ENCODE measurements at regions not wholly inside any gene's neighbourhood (a gene's known extent, or its start where the extent isn't known, plus 50 kb on each side); places are given as distances from the start of the nearest gene placed in this dataset.
A peak's percentile ranks its signal among the peaks of the same experiment; 100 is the strongest.

DNA sequence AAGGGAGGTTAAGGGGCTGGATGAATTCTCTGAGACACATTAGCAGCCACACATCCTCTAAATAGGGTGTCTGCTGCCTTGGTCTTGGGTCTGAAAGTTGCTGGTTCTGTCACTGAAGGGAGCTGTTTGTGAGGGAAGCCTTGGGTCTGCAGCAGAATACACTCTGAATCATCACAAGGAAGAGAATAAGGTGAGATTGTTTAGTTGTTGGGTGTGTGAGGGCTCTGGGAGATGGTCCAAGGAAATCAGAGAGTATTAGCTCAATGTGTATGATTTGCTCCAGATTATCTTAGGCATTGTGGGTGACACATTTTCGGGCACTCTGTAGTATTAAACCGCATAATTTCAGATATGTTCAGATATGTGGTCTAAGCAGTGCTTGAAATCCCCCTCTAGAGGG is 548.5 kb downstream of the SLC4A3 start:
- DNase-seq (ENCODE audit: low read depth): no peak

DNA sequence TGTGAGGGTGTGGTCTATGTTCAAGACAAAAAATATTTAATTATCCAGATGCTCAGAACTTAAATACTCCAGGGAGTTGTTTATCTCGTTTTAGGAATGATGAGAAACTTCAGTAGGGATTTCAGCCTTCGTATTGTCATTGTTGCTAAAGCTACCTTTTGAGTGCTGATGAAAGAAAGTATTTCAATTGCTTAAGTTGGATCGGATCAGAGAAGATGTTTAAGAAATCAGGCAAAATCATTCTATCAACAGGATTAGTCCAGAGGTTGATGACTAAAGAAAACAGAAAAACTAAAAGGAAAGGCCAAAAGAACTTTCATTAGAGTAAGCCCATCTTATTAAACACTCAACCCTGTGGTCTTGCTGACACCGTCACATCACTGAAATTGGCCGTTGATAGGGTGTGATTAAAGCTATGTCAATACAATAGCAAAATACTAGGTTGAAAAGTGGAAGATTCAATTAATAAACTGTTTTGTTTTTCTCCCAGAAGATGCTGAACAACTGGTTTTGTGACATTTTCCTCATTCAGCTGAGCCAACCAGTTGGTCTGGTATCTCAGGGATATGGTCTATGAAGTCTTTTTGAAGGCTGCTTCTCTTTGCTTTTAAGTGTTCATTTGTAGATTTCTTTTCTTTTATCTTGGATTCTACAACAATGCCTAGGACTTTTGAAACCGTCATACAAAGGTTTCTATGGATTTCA is 551.7 kb downstream of the SLC4A3 start:
- no peak for DNase-seq (ENCODE audit: low read depth)

DNA sequence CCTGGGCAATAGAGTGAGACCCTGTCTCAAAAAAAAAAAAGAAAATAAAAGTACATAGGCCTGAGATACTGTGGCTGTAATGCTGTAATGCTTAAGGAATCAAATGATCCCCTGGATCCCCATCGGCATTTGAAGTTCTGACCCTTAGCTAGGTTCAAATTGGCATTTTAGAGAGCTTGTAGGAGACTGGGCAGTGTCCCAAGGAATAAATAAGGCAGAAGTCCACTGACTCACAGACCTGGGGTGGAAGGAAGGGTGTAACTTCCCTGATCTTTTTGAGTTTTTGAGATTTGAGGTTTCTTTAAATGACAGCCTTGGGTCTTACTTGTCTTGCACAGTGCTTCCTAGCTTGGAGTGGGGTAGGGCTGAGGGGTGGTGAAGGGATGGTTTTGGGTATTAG is 553.7 kb downstream of the SLC4A3 start:
- DNase-seq (ENCODE audit: low read depth): no peak

DNA sequence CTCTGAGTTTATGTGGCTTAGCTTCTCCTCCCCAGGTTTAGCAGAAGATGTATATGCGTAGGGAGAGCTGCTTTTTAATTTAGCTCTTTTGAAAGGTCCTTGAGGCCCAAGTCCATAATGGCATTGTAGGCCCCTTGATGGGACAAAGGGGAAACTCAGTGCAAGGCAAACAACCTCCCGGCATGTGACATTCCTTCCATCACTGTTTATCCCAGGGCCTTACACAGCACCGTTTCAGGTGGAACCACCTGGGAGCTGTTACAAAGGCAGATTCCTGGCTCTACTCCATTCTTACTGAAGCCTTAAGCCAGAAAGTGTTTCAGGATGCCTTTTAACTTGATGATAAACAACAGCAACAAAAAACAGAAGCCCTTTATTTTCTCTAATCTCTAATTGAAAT is 555.4 kb downstream of the SLC4A3 start:
- no peak for DNase-seq (ENCODE audit: low read depth)

DNA sequence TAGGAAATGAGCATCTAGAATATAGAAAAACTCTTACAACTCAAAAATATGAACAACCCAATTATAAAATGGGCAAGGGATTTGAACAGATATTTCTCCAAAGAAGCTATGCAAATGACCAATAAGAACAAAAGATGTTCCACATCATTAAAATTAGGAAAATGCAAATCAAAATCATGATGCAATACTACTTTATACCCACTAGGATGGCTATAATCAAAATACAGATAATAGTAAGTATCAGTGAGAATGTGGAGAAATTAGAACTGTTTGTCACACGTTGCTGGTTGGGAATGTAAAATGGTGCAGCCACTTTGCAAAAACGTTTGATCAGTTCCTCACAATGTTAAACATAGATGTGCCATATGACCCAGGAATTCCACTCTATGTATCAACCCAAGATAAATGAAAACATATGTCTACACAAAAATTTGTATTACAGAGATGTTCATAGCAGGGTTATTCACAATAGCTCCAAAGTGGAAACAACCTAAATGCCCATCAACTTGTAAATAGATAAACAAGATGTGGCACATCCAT is 558.4 kb downstream of the SLC4A3 start:
- peak; percentile 27 for DNase-seq (ENCODE audit: low read depth)

DNA sequence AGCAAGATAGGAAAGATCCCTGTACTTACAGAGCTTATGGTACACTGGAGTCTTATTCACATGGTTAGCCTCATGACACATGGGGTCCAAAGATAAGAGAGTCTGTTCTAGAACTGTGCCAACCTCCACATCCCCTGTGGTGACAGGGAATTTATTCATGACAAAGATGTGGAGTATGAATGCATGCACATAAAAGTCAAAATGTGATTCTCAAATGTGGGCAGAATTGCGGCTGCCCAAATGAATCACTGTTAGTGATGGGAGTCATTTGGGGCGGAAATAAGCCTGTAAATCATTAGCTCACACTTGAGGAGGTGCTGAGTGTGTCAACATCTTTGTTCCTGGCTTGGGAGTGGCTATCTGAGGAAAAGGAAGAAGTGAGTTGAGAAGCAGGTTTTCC is 560.6 kb downstream of the SLC4A3 start:
- no peak for DNase-seq (ENCODE audit: low read depth)

DNA sequence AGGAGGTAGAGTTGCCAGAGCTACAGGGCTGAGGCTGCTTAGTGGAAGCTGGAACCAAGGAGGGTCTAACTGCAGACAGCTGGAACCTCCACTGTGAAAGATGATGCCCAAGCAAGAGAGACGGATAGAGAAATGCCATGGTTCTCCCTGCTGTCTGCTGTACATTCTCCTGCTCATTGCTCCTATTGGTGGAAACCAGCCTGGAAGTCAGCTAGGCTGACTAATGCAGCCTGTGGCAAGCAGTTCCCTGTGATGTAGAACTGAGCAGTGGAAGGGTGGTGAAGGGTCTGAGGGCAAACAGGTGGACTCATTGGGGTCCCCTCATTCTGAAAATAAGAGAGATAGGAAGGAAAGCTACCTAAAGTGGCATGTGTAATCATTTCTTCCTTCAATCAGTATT is 563.6 kb downstream of the SLC4A3 start:
- no peak for DNase-seq (ENCODE audit: low read depth)

DNA sequence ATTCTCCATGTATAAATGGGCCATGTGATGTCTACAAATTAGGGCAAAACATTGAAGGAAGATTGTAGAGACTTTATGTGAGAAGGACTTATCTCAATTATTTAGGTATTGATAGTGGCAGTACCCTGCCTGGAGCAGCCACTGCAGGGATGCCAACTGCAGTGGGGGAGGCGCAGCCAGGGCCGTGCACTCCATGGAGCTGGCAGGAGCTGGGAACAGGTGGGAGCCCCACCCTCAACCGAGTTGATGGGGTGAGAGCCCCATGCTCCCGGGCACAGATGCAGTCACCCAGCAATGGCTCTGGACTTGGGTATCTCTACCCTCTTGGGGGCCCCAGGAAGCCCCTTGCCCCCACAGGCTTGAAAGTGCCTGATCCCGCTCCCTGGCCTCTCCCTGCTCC is 564.3 kb downstream of the SLC4A3 start:
- no peak for DNase-seq (ENCODE audit: low read depth)

DNA sequence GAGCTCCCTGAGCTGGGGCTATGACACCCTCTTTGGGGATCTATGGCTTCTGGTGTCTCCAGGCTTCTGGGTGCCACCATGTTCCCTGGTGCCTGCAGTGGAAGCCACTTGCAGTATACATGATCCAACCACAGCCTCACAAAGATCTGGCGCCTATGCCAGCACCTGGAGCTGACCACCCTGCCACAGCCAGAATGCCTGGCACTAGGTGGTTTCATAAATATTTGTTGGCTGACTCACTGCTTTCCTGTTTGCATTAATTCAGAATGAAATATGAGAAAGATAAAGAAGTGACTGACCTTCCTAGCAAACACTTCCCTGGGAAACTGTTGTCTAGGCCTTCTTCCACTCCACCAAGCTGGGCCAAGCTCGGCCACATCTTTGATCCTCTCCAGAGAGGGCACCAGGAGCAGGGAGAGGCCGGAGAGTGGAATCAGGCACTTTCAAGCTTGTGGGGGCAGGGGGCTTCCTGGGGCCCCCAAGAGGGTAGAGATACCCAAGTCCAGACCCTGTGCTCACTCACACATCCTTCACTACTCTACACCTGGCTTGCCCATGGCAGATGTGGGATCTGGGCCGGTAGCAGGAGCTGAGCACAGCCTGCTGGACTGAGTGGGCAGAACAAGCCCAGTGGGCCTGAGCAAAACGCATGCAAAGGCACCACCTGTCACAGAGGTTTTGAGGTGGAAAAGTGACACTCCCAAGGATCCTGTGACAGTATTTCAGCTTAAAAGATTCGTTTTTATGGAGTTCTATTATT is 565.7 kb downstream of the SLC4A3 start:
- no peak for DNase-seq (ENCODE audit: low read depth)

DNA sequence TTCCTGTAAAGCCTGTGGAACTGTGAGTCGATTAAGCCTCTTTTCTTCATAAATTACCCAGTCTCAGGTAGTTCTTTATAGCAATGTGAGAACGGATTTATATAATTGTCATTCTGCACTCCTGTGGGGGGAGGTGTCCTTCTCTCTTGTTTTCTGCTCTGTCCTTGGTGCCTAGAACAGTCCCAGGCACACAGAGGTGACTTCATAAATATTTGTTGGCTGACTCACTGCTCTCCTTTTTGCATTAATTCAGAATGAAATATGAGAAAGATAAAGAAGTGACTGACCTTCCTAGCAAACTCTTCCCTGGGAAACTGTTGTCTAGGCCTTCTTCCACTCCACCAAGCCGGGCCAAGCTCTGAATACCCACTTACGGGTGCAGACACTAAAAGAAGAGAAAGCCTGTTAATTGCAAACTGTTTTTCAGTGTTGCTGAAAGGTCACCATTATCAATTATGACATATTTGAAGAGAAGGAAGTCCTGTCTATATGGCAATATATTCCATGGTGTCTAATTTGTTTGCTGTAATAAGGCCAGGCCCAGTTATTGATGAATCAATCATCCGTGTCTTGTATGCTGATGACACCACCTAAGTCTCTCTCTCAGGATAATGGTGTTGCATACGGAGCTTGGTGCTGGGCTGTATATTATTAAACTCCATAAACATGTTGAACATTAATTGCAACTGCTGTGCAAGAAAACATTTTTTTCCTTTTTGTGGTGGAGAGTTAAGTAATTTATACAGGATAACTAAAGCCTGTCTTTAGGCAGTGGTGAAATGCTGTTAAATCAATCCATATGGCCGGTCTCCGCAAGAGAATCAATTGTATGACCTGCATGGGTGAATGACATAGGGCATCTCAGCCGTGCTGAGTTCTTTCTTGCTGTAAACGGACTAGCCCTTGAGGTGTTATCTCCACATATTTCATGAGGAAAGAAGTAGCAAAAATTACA is 567.5 kb downstream of the SLC4A3 start:
- DNase-seq (ENCODE audit: low read depth): no peak

DNA sequence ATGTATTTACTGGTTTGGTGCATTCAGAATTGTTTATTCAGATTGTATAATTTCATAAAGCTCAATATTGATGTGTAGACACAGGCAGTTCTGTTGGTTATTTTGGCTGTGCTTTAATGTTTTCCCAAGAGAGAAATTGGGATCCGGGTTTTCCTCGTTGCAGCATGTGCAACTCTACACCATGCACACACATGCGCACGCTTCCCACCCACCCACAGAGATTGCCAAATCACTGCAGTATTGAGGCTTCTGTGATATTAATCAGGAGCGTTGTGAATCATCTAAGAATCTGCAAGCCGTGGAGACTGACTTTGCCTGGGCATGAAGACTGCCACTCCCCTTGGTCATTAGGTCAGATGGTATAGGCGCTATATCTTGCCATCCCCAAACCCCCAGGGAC is 571.5 kb downstream of the SLC4A3 start:
- peak; percentile 94 for DNase-seq (ENCODE audit: low read depth)

DNA sequence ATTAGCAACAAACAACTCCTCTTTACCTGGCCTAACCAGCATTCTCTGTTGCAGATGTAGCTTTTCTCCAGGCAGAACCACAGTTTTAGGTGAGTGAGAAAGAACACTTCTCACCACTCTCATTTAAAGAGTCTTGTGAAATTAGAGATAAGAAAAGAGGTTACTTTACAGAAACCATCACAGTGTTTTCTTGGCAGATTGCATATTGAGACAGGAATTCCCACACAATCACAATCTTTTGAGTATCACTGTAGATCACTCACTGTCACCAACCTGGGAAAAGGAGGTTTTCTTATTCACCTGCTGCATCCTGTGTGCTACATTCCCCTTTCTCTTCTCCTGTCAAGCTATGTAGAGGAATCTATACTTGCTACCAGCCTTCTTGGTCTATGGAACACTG is 574.6 kb downstream of the SLC4A3 start:
- DNase-seq (ENCODE audit: low read depth): no peak

DNA sequence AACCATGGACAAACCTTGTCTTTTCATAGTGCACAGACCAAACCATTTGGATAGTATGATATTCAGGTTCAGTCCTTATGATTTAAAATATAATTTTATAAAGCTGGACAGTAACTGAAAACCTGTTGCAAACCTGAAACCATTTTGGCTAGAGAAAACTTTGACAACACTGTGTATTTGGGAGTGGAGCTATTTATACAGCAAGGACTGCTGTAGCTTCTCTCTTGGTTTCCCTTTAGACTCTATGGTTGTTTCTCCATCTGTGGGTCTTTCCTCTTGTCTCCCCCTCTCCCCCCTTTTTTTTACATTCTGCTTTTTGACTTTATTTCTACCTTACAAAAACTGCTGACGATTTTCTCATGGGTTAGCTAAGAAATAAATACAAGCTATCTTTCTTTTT is 581.7 kb downstream of the SLC4A3 start:
- DNase-seq (ENCODE audit: low read depth): no peak

DNA sequence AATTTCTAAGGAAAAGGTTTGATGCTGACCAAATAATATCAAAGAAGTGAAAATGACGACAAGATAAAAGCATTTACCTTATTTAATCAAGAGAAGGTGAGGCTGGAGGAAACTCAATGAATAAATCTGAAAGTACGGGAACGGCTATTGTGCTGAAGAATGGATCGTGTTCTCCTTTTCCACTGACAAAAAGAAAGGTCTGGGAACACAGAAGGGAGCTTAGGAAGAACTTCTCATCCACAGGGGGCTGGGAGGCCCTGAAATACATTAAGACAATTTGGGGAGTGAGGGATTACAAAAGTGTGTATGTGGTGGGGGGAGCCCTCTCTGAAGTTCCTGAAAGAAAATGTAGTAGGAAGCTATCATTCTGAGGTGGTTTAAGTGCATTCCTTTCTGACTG is 582.3 kb downstream of the SLC4A3 start:
- DNase-seq (ENCODE audit: low read depth): no peak

DNA sequence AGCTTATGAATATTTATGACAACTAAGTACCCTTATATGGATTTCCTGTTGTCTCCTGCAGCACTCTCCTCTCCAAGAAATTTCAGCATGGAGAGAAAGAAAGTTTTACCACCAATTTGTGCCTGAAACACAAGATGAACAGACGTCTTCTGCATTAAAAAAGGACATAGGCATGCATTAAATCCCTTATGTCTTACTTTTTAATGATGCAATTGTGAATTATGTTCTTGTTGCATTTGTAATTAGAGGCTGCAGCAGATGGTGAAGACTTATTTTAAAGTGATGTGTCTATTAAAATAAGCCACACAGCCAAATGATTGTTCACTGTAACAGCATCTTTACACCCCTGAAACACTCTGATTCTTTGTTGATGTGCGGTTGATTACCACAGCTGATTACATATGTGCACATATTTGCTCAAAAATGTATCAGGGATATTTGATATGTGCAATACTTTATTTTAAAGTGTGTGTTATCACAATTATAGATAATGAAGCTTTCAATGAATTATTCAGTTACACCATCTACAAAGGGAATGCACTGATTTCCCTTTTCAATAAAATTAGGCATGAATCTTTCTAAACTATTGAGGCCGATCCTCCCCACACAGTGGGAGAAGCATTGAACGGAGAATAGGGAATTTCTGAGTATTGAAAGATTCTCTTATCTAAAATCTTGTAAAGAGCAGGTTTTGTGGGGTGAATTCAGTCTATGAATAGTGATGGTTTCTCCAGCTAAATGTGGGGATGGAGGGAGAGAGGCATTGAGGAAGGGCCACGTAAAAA is 585.1 kb downstream of the SLC4A3 start:
- DNase-seq (ENCODE audit: low read depth): no peak

DNA sequence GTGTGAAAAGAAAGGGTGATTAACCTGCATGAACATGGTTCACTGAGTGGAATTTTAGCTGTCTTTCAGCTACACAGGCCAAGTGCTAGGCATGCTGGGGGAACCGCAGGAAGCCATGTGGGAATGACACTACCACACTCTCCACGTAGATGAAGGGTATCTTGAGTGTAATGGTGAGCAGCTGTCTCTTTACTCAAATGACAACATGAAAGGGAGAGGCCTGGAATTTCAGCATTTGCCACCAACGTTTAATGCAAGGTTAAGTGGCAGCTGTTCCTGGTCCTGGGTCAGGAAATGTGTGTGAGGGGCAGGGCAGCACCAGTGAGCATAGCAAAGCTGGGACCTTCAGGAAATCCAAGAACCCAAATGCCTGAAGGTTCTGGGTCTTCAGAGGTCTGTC is 588.4 kb downstream of the SLC4A3 start:
- DNase-seq (ENCODE audit: low read depth): no peak

DNA sequence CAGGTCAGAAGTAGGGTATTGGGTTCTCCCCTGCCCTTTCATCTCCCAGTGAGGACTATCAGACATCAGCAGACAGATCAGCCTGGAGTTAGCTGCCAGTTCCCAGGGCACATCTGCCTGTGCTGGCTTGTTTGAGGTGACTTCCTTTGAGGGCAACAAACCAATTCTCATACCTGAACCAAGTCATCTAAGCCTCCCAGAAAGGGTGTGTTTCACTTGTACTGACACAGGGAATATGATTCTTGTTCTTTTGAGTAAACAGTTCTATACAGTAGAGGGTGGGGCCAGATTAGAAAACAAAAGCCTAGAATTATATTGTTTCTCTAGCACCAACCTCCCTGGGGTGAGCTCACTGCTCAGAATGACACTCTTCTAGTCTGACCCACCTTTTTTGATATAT is 591.9 kb downstream of the SLC4A3 start:
- DNase-seq (ENCODE audit: low read depth): no peak

DNA sequence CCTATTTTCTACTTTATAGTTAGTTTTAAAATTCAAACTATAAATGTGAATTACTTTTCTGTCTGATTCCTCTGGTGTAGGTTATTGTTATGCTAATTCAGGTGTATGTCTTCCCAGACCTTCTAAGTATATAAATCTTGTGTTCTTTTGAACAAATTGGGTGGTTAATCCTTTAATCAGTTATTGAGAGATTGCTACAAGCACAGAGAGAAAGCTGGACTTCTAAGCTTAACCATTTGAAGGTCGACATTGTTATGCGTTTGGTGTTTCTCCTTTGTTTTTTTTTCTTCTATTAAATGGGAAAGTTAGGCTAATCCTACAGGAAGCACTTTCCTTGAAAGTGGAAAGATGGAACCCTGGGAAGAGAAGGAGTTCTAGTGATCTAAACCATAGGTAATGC is 592.6 kb downstream of the SLC4A3 start:
- DNase-seq (ENCODE audit: low read depth): no peak

DNA sequence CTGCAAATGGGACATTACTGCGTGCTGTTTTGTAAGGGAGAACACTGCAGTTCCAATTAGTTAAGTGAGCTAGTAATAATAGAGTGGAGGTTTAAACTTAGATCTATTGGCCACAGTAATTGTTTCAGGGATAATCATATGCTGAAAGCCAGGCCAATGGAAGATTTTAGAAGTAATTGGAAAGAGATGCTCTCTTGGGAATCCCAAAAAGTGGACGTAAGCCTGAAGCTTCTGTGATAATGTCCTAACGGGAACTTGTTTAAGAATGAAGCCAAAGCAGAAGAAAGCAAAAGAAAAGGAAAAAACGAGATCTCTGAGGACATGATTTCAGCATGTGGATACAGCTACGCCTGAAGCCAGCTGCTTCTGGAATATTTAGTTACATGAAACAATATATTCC is 594.6 kb downstream of the SLC4A3 start:
- DNase-seq (ENCODE audit: low read depth): no peak

DNA sequence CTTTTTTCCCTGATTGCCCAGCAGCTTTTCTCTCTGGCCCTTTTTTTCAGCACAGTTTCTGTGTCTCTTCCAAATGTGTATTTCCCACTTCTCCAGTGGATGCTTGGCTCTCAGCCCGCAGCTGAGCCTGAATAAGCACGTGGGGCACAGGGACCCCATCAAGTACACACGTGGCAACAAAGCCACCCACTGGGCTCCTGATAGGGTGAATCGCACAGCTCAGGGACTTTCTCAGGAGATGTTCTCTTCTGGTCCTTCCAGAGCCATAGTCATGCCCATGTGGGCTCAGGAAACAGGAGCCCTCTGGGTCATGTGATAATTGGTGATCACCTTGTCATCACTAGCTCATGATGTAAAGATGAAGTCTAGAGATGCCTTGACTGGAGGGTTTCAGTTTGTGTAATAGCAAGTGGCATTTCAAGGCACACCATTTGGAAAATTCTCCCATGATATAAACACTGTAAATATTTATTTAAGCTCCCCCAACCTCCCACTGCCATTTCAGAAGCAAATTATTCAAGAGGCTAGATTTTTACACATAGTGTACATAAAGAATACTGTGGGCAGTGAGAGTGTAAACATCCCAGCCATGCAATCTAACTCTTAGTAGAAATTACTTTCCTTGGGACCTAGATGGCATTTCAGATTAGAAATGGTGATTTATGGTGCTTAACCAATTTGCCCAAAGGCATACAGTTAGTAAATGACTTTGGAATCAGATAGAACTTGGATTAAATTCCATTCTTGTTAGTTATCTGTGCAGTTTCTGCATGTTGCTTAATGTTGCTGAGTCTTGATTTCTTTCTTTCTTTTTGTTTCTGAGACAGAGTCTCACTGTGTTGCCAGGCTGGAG is 597.5 kb downstream of the SLC4A3 start:
- DNase-seq (ENCODE audit: low read depth): peak; percentile 71

DNA sequence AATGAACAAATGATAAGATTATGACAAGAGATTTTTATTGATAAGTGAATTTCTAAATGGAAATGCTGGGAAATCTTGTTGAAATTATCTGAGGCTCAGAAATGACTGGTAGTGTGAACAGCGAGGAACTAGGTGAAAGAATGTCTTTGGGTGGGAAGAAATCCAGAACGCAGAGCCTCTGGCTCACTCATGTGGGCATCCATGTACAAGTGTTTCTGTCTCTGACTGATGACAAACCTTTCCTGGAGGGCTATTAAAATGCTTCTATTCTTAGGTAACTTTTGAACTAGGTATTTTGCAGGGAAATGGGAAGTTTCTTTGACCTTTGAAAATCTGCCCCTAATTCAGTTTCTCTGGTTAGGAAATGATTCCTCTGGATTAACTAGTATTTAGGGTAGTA is 598.6 kb downstream of the SLC4A3 start:
- DNase-seq (ENCODE audit: low read depth): no peak
